ENCODE measurements at regions not wholly inside any gene's neighbourhood (a gene's known extent, or its start where the extent isn't known, plus 50 kb on each side); places are given as distances from the start of the nearest gene placed in this dataset.

DNA sequence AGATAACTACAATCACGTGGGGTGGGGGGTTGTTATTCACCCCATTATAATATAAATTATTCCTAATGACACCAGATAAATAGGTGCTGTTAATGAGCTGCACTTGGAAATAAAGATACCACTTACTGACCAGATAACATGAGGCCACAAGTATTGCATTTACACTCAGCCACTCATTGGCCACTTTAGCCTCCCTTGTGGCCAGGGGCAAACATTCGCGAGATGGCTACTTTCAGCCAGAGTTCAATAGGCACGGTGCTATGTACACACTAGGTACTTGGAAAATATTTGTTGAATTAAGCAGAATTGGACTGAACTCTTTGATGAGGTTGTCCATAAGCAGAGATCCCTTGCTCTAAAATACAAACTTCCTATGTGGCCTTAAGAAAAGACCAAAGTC is 713.7 kb upstream of the TENM3 start:
- TF ChIP-seq, protein P1, sequence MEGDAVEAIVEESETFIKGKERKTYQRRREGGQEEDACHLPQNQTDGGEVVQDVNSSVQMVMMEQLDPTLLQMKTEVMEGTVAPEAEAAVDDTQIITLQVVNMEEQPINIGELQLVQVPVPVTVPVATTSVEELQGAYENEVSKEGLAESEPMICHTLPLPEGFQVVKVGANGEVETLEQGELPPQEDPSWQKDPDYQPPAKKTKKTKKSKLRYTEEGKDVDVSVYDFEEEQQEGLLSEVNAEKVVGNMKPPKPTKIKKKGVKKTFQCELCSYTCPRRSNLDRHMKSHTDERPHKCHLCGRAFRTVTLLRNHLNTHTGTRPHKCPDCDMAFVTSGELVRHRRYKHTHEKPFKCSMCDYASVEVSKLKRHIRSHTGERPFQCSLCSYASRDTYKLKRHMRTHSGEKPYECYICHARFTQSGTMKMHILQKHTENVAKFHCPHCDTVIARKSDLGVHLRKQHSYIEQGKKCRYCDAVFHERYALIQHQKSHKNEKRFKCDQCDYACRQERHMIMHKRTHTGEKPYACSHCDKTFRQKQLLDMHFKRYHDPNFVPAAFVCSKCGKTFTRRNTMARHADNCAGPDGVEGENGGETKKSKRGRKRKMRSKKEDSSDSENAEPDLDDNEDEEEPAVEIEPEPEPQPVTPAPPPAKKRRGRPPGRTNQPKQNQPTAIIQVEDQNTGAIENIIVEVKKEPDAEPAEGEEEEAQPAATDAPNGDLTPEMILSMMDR (IDR thresholded peaks at IDR 0.05): no peak
- no peak for TF ChIP-seq POLR2A (IDR thresholded peaks at IDR 0.05)
